Putamen (tissue), 1 donor: ENCODE measurements at regions not wholly inside any gene's neighbourhood (a gene's known extent, or its start where the extent isn't known, plus 50 kb on each side); places are given as distances from the start of the nearest gene placed in this dataset.

Source experiments
- DNase-seq: peaks from one replicate; pipeline ENCODE4 v3.0.0-alpha.2; 2016; ENCODE audit warnings: low spot score

DNA sequence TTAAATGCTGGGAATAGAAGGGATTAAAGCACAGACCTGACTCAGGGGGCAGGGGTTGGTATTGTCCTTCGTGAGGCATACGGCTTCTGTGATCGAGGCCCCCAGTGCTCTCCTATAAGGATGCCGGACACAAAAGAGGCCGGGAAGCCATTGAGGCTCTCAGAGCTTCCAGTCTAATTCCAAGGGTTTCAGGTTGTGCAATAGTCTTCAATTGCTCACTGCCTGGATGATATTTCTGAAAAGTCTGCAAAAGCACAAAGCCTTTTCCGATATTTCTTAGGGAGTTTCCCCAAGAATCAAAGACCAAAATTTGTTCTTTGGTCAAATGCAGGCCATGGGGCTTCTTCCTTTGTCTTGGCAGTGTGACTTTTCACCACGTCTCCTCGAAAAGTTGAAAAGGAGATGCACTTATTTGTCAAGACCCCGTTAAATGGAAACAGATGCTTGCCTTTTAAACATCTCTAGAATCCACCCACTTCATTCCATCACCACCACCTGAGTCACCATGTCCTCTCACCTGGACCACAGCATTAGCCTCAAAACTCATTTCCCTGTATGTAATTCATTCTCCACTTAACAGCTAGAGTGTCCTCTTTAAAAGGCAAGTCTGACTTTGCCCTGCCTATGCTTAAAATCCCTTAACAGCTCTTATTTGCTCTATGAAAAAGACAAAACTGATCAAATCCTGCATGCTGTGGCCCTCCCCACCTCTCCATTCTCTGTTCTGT lies 134.8 kb upstream of the NAMPT start:
- no peak for DNase-seq

- DNase-seq: no peak
Observed at GRCh38 chr7:106418526-106418925, 133.7 kb upstream of the NAMPT start.

DNA sequence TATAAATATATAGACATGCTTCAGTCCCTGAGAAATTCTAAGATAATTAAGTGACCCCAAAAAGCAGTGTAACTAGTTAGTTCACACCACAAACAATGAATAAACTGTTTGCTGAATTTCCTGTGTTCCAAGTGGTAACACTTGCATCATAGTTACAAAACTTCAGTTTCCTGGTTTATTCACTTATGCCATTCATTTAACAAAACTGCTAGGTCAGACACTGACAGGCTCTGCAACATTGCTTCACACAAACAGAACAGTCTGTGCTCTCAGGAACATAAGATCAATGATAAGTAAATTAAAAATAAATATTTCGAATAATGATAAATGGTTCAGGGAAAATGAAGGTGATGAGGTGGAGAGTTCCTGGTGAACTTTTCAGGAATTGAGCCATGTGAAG lies 133.3 kb upstream of the NAMPT start:
- DNase-seq: no peak

- no peak for DNase-seq
Observed at GRCh38 chr7:106417273-106417902, 132.6 kb upstream of the NAMPT start.

- no peak for DNase-seq
Observed at GRCh38 chr7:106416430-106416829, 131.6 kb upstream of the NAMPT start.

- DNase-seq: no peak
Observed at GRCh38 chr7:106415433-106415832, 130.7 kb upstream of the NAMPT start.

GRCh38 chr7:106413446-106413845 lies 128.7 kb upstream of the NAMPT start:
- no peak for DNase-seq

GRCh38 chr7:106405697-106406141 lies 120.9 kb upstream of the NAMPT start:
- no peak for DNase-seq

GRCh38 chr7:106402898-106403297 lies 118.1 kb upstream of the NAMPT start:
- no peak for DNase-seq

GRCh38 chr7:106400923-106401322 lies 116.1 kb upstream of the NAMPT start:
- no peak for DNase-seq

- no peak for DNase-seq
Observed at GRCh38 chr7:106398786-106399185, 114.0 kb upstream of the NAMPT start.

- DNase-seq: no peak
Observed at GRCh38 chr7:106397994-106398393, 113.2 kb upstream of the NAMPT start.

DNA sequence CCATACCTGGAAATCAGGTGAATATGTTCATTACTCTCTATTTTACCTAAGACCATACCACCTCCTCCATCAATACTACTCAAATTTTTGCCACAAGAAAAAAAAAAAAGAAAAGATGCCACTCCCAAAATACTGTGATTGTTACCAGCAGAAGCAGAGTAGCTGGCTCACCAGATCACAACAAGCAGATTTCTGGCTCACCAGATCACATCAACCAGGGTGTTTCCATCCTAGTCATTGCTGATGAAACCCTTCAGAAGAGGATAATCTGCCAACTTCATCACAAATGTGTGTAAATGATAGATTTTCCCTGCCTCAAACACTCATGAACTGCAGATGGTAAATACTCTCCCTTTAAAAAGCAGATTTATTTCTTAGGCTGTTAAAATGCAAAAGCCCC lies 109.7 kb upstream of the NAMPT start:
- DNase-seq: no peak

GRCh38 chr7:106393564-106394251 lies 108.9 kb upstream of the NAMPT start:
- no peak for DNase-seq

- no peak for DNase-seq
Observed at GRCh38 chr7:106392590-106392989, 107.8 kb upstream of the NAMPT start.

- DNase-seq: no peak
Observed at GRCh38 chr7:106392144-106392543, 107.4 kb upstream of the NAMPT start.

GRCh38 chr7:106386958-106387357 lies 102.2 kb upstream of the NAMPT start:
- DNase-seq: no peak

- DNase-seq: no peak
Observed at GRCh38 chr7:106384373-106384772, 99.6 kb upstream of the NAMPT start.

- no peak for DNase-seq
Observed at GRCh38 chr7:106382929-106383328, 98.1 kb upstream of the NAMPT start.

DNA sequence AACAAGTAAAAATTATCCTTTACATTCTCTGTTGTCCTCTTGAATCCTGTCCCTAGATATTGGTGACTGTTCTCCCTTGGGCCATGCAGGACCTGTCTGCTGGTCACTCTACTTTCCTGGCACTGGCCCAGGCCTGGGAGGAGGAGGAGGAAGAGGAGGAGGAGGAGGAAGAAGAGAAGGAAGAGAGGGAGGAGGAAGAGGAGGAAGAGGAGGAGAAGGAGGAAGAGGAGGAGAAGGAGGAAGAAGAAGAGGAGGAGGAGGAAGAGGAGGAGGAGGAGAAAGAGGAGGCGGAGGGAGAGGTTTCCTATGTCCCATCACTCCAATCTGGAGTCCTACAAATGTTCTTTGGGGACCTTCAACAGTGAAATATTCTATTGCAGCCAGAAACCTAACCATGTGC lies 97.3 kb upstream of the NAMPT start:
- no peak for DNase-seq

GRCh38 chr7:106381252-106381651 lies 96.5 kb upstream of the NAMPT start:
- no peak for DNase-seq

- DNase-seq: no peak
Observed at GRCh38 chr7:106377847-106378361, 93.1 kb upstream of the NAMPT start.
